K562 (cell line): ENCODE measurements at regions not wholly inside any gene's neighbourhood (a gene's known extent, or its start where the extent isn't known, plus 50 kb on each side); places are given as distances from the start of the nearest gene placed in this dataset.

Source experiments
- ATF7 ChIP-seq: fragments of 450-650 bp; IDR thresholded peaks from 2 replicates; pipeline ENCODE4 v1.7.1; 2014; ENCODE audit warnings: mild to moderate bottlenecking, moderate library complexity
- CBFB ChIP-seq: sonication (generic); formaldehyde crosslinking; IDR thresholded peaks from 2 replicates; pipeline ENCODE4 v1.4.0; 2020; ENCODE audit warnings: mild to moderate bottlenecking, missing genetic modification reagents
- CLOCK ChIP-seq: fragments of 250-450 bp; sonication (Bioruptor Pico); IDR thresholded peaks from 2 replicates; pipeline ENCODE4 v1.4.0; 2020; ENCODE audit warnings: mild to moderate bottlenecking, moderate library complexity, borderline replicate concordance
- CREB3 ChIP-seq: fragments of 450-650 bp; conservative IDR thresholded peaks from 2 replicates; pipeline ENCODE4 v1.6.1; 2016; ENCODE audit warnings: missing genetic modification characterization, low read depth, mild to moderate bottlenecking, missing compliant biosample characterization, moderate library complexity
- ELF1 ChIP-seq: fragments of 200-800 bp; sonication (Bioruptor generic); IDR thresholded peaks from 2 replicates; pipeline ENCODE4 v1.6.1; 2016; ENCODE audit warnings: missing genetic modification characterization, missing compliant biosample characterization
- FOS ChIP-seq: IDR thresholded peaks from 3 replicates; pipeline ENCODE4 v1.6.1; 2011; ENCODE audit not compliant: insufficient read length; ENCODE audit errors: extremely low read depth
- GATA2 ChIP-seq: sonication (generic); formaldehyde crosslinking; IDR thresholded peaks from 2 replicates; pipeline ENCODE4 v1.4.0; 2020; ENCODE audit warnings: mild to moderate bottlenecking, missing genetic modification reagents
- GMEB1 ChIP-seq: fragments of 250-450 bp; sonication (Bioruptor Pico); IDR thresholded peaks from 2 replicates; pipeline ENCODE4 v1.4.0; 2020; ENCODE audit warnings: mild to moderate bottlenecking
- LARP7 ChIP-seq: fragments of 450-650 bp; IDR thresholded peaks from 2 replicates; pipeline ENCODE4 v1.6.1; 2016
- POLR2G ChIP-seq: fragments of 200-400 bp; formaldehyde crosslinking; IDR thresholded peaks from 2 replicates; pipeline ENCODE4 v1.6.1; 2017; ENCODE audit warnings: low read depth, mild to moderate bottlenecking, antibody characterized with exemption, low read length, moderate library complexity
- SAFB ChIP-seq: fragments of 200-400 bp; formaldehyde crosslinking; IDR thresholded peaks from 2 replicates; pipeline ENCODE4 v1.6.1; 2017; ENCODE audit warnings: low read depth, low read length, borderline replicate concordance
- SMARCA4 ChIP-seq: fragments of 450-650 bp; IDR thresholded peaks from 2 replicates; pipeline ENCODE4 v1.6.1; 2016
- SNRNP70 ChIP-seq: fragments of 200-400 bp; formaldehyde crosslinking; optimal IDR thresholded peaks from 2 replicates; pipeline ENCODE3; 2017; ENCODE audit warnings: low read depth, low read length
- TOE1 ChIP-seq, 2 experiments: fragments of 450-650 bp in 1 of 2; sonication (generic) in 1 of 2; formaldehyde crosslinking in 1 of 2; IDR thresholded peaks; 2 replicates each; pipeline versions ENCODE4 v1.7.1 to v1.8.0; 2016 to 2022; ENCODE audit warnings: borderline replicate concordance in 2 of 2, mild to moderate bottlenecking in 2 of 2, antibody characterized with exemption in 1 of 2, inconsistent platforms in 1 of 2, low read depth in 1 of 2, missing genetic modification reagents in 1 of 2, moderate library complexity in 1 of 2
- USF1 ChIP-seq: sonication (generic); formaldehyde crosslinking; IDR thresholded peaks from 2 replicates; pipeline ENCODE4 v1.9.0; 2022; ENCODE audit warnings: mild to moderate bottlenecking, missing genetic modification reagents
- ZC3H8 ChIP-seq: fragments of 450-650 bp; IDR thresholded peaks from 2 replicates; pipeline ENCODE4 v1.6.1; 2017
- ZZZ3 ChIP-seq: fragments of 450-650 bp; IDR thresholded peaks from 2 replicates; pipeline ENCODE4 v1.6.1; 2016; ENCODE audit warnings: antibody characterized with exemption, mild to moderate bottlenecking, moderate library complexity

GRCh38 chr1:22284906-22285548 lies 142.1 kb upstream of the WNT4 start (continued):
- TF ChIP-seq USF1 (CRISPR knock-in tag) = no peak
- TF ChIP-seq TOE1 (IDR thresholded peaks at IDR 0.05; ENCODE audit: borderline replicate concordance) = no peak
- no peak for TF ChIP-seq TOE1 (CRISPR knock-in tag; IDR thresholded peaks at IDR 0.05; ENCODE audit: borderline replicate concordance, low read depth)
- no peak for TF ChIP-seq CLOCK (CRISPR knock-in tag)
- TF ChIP-seq SAFB = no peak
- no peak for TF ChIP-seq LARP7
- TF ChIP-seq SMARCA4 = no peak
- TF ChIP-seq CBFB = 0 out of 2 replicates have a peak, but pooled peaks have one; percentile 22
- TF ChIP-seq ATF7 = 0 out of 2 replicates have a peak, but pooled peaks have one; percentile 27
- no peak for TF ChIP-seq GATA2
- TF ChIP-seq ELF1 (tag) = no peak
- TF ChIP-seq ZC3H8 = no peak
- no peak for TF ChIP-seq SNRNP70
- no peak for TF ChIP-seq POLR2G
- no peak for TF ChIP-seq GMEB1 (CRISPR knock-in tag)
- no peak for TF ChIP-seq FOS
- peak; percentile 37; the same call in 1 of the 2 replicates for TF ChIP-seq CREB3 (tag)
- TF ChIP-seq ZZZ3 = no peak
